ENCODE measurements at regions not wholly inside any gene's neighbourhood (a gene's known extent, or its start where the extent isn't known, plus 50 kb on each side); places are given as distances from the start of the nearest gene placed in this dataset.

DNA sequence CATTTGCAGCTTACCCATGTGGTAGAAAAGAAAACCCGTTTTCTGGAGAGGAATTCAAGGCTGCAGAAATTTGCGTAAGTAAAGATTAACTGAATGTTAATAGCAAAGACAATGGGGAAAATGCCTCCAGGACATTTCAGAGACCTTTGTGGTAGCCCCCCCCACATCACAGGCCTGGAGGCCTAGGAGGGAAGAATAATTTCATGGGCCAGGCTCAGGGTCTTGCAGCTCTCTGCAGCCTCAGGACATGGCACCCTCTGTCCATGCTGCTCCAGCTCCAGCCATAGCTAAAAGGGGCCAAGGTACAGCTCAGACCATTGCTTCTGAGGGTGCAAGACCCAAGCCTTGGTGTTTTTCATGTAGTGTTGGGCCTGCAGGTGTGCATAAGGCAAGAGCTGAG is 92.7 kb upstream of the ZNF678 start:
- TF ChIP-seq, protein P1, sequence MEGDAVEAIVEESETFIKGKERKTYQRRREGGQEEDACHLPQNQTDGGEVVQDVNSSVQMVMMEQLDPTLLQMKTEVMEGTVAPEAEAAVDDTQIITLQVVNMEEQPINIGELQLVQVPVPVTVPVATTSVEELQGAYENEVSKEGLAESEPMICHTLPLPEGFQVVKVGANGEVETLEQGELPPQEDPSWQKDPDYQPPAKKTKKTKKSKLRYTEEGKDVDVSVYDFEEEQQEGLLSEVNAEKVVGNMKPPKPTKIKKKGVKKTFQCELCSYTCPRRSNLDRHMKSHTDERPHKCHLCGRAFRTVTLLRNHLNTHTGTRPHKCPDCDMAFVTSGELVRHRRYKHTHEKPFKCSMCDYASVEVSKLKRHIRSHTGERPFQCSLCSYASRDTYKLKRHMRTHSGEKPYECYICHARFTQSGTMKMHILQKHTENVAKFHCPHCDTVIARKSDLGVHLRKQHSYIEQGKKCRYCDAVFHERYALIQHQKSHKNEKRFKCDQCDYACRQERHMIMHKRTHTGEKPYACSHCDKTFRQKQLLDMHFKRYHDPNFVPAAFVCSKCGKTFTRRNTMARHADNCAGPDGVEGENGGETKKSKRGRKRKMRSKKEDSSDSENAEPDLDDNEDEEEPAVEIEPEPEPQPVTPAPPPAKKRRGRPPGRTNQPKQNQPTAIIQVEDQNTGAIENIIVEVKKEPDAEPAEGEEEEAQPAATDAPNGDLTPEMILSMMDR (IDR thresholded peaks at IDR 0.05): no peak
- no peak for TF ChIP-seq POLR2A (IDR thresholded peaks at IDR 0.05)
